GM13977 (cell line): ENCODE measurements at regions not wholly inside any gene's neighbourhood (a gene's known extent, or its start where the extent isn't known, plus 50 kb on each side); places are given as distances from the start of the nearest gene placed in this dataset.

Experiments used
- DNase-seq: peaks from one replicate; pipeline ENCODE4 v3.0.0; 2012; ENCODE audit warnings: low spot score
- in situ Hi-C: fragments of 300-500 bp; cut with MboI; formaldehyde crosslinking; loops from one replicate; pipeline ENCODE4 v1.12.0; 2022; ENCODE audit warnings: low sequenced_read_pairs, low pct_unique_long_range_greater_than_20kb, mixed read lengths, inconsistent platforms; ENCODE audit not compliant: unreplicated experiment
- TF ChIP-seq, protein P1 (sequence below): IDR thresholded peaks from 2 replicates; pipeline ENCODE4 v1.5.1; 2012; ENCODE audit warnings: mild to moderate bottlenecking, control low read depth; ENCODE audit not compliant: insufficient read depth; ENCODE audit errors: extremely low read depth, missing control alignments

DNA sequence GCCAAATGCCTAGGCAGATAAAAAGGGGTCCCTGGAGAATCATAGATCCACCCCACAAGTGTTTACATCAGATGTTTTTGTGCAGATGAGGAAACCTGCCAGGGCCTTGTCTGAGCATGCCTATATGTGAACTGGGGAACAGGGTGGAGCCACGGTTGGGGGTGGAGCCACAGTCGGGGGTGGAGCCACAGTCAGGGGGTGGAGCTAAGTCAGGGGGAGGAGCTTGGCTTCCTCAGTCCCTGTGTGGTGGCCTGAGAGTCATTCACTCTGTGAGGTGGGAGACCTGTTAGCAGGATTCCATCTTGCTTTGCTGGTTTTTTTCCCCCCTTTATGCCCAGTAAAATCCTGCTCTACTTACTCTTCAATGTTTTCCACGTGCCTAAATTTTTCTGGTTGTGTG, 57.8 kb upstream of the TGFBR2 start:
- in situ Hi-C loops: no loop called here
- DNase-seq: no peak
- TF ChIP-seq, protein P1, sequence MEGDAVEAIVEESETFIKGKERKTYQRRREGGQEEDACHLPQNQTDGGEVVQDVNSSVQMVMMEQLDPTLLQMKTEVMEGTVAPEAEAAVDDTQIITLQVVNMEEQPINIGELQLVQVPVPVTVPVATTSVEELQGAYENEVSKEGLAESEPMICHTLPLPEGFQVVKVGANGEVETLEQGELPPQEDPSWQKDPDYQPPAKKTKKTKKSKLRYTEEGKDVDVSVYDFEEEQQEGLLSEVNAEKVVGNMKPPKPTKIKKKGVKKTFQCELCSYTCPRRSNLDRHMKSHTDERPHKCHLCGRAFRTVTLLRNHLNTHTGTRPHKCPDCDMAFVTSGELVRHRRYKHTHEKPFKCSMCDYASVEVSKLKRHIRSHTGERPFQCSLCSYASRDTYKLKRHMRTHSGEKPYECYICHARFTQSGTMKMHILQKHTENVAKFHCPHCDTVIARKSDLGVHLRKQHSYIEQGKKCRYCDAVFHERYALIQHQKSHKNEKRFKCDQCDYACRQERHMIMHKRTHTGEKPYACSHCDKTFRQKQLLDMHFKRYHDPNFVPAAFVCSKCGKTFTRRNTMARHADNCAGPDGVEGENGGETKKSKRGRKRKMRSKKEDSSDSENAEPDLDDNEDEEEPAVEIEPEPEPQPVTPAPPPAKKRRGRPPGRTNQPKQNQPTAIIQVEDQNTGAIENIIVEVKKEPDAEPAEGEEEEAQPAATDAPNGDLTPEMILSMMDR: no peak

DNA sequence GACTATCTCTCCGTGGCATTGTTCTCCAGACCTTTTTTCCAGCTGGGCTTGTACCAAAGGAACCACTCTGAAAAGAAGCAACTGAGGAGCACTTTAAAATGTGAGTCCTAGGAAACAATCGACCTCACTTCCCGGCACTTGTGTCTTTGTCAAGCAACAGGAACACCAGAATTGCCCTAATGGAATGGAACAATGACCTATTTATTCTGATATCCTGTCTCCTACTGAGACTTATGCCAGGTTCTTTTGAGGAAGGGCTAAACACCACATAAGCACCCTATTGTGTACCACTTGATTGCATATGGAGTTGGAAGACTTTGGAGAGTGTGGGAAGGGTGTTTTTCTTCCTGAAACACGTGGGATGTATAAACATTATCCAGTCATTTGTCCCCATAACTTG, 56.8 kb upstream of the TGFBR2 start:
- no peak for DNase-seq
- in situ Hi-C loops: no loop called here
- TF ChIP-seq, protein P1: no peak

DNA sequence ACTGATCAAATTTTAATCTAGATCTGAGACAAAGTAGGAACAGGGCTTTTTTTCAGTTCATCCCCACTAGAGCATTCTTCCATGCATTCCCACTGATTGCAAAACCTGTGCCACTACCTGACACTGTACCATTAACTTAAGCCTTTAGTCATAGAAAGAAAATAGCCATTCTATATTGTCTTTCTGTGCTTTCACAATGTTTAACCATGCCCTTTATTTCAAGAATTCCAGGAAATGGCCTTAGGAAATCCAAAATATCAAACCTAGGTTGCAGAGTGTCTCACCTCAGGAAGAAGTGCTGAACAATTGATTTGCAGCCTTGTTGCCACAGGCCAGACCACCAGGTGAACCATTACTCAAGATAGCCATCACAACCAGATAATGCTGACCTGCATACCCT, 56.2 kb upstream of the TGFBR2 start:
- in situ Hi-C loops: no loop called here
- no peak for DNase-seq

DNA sequence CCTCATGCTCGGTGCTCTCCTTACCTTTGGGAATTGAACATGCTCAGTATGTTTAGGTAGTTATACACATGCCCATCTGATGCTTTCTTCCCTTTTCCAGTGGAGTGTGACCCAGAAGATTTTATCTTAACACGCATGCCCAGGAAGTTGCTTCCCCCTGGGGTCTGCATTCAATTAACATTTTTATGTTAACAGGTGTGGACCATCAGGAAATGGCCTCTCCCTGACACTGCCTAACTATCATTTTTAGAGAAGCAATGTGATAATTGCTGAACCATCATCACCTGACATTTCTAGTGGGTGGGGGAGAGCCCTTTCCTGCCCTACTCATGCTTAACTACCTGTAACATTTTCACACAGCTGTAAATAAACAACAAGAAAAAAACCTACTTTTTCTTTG, 55.1 kb upstream of the TGFBR2 start:
- in situ Hi-C loops: no loop called here
- DNase-seq: no peak
- TF ChIP-seq, protein P1: no peak

More for the DNA sequence above, 56.2 kb upstream of the TGFBR2 start:
- TF ChIP-seq, protein P1: no peak

DNA sequence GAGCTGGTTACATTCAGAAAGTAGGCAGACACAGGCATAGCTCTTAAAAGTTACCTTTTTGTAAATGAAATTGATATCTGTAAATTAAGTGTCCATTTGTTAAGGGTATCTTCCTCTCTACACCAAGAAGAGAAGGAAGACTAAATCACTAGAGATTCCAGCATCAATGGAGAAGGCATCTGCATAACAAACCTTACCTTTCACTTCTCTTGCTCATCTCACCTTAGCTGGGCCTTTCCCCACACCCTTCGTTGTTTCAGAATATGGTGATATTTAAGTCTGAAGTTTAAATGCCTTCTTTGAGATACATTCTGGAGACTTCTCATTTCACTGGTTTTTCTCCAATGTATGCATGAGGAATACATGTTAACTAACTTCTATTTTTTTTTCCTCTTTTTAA, 54.5 kb upstream of the TGFBR2 start:
- in situ Hi-C loops: no loop called here
- DNase-seq: no peak

DNA sequence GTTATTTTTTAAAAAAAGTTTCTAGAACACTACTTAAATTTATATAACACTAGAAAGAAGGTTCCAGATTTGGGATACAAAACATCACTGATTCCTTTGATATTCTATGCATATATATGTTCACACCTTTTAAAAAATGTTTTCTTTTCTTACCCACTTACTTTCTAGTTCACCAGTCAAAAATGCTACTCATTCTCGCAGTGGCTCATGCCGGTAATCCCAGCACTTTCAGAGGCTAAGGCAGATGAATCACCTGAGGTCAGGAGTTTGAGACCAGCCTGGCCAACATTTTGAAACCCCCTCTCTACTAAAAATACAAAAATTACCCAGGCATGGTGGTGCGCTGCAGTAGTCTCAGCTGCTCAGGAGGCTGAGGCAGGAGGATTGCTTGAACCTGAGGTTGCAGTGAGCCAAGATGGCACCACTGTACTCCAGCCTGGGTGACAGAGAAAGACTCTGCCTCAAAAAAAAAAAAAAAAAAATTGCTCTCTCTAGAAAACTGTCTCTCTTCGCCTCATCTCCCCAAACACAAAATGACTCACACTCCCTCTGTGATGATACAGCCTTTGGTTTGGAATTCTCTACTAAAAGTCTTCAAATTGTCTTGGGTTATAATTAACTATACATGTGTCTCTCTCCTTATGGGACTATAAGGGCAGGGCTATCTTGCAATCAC, 52.6 kb upstream of the TGFBR2 start:
- DNase-seq: no peak
- TF ChIP-seq, protein P1: no peak
- in situ Hi-C loops: no loop called here

More for the DNA sequence above, 54.5 kb upstream of the TGFBR2 start:
- TF ChIP-seq, protein P1: no peak
